Mesenchymal stem cell (in vitro differentiated cells and primary cell): ENCODE measurements at regions not wholly inside any gene's neighbourhood (a gene's known extent, or its start where the extent isn't known, plus 50 kb on each side); places are given as distances from the start of the nearest gene placed in this dataset.
A peak's percentile ranks its signal among the peaks of the same experiment; 100 is the strongest.

Source experiments
- DNase-seq: peaks from one replicate; pipeline ENCODE4 v3.0.0-alpha.2; 2013
- H2AFZ ChIP-seq: one replicate; pipeline ENCODE4 v1.6.1; 2013; ENCODE audit warnings: low read depth, mild to moderate bottlenecking, control low read depth, inconsistent platforms, low read length, moderate library complexity
- H2AK5ac ChIP-seq: 2 replicates; pipeline ENCODE4 v1.6.1; 2013; ENCODE audit warnings: low read length, moderate library complexity, mild to moderate bottlenecking, inconsistent platforms; ENCODE audit not compliant: severe bottlenecking
- H2BK120ac ChIP-seq: one replicate; pipeline ENCODE4 v1.6.1; 2013; ENCODE audit warnings: low read depth, mild to moderate bottlenecking, inconsistent platforms, low read length, moderate library complexity
- H2BK12ac ChIP-seq, 2 experiments: one replicate each; pipeline ENCODE4 v1.6.1; 2013; ENCODE audit warnings: inconsistent platforms in 2 of 2, low read length in 2 of 2, mild to moderate bottlenecking in 2 of 2, moderate library complexity in 2 of 2, control low read depth in 1 of 2
- H2BK15ac ChIP-seq: one replicate; pipeline ENCODE4 v1.6.1; 2013; ENCODE audit warnings: mild to moderate bottlenecking, low read depth, inconsistent platforms; ENCODE audit not compliant: poor library complexity, severe bottlenecking
- H2BK5ac ChIP-seq: 2 replicates; pipeline ENCODE4 v1.6.1; 2013; ENCODE audit warnings: low read depth, mild to moderate bottlenecking, low read length, control low read depth, inconsistent platforms; ENCODE audit not compliant: poor library complexity, severe bottlenecking
- H3K14ac ChIP-seq, 2 experiments: one replicate each; pipeline ENCODE4 v1.6.1; 2013; ENCODE audit warnings: inconsistent platforms in 2 of 2, low read length in 2 of 2, control low read depth in 1 of 2, mild to moderate bottlenecking in 1 of 2, moderate library complexity in 1 of 2
- H3K18ac ChIP-seq, 2 experiments: one replicate each; pipeline ENCODE4 v1.6.1; 2013; ENCODE audit warnings: inconsistent platforms in 2 of 2, low read length in 2 of 2, control low read depth in 1 of 2, low read depth in 1 of 2, mild to moderate bottlenecking in 1 of 2
- H3K23ac ChIP-seq, 2 experiments: one replicate each; pipeline ENCODE4 v1.6.1; 2013; ENCODE audit warnings: inconsistent platforms in 2 of 2, low read length in 2 of 2, mild to moderate bottlenecking in 2 of 2, moderate library complexity in 2 of 2, control low read depth in 1 of 2
- H3K27ac ChIP-seq: 2 replicates; pipeline ENCODE4 v1.5.1; 2013; ENCODE audit warnings: mild to moderate bottlenecking, moderate library complexity, low read length, control low read depth, inconsistent platforms; ENCODE audit not compliant: poor library complexity, severe bottlenecking
- H3K27me3 ChIP-seq, 2 experiments: 2 replicates each; pipeline versions ENCODE4 v1.6.1 to v1.7.0; 2013; ENCODE audit warnings: low read length in 2 of 2, mild to moderate bottlenecking in 2 of 2, moderate library complexity in 2 of 2, control low read depth in 1 of 2, inconsistent platforms in 1 of 2; ENCODE audit not compliant: control insufficient read depth in 1 of 2, insufficient read depth in 1 of 2
- H3K36me3 ChIP-seq, 2 experiments: 2 replicates each; pipeline versions ENCODE4 v1.6.1 to v1.7.0; 2013; ENCODE audit warnings: low read length in 2 of 2, control low read depth in 1 of 2, inconsistent platforms in 1 of 2, low read depth in 1 of 2, mild to moderate bottlenecking in 1 of 2; ENCODE audit not compliant: insufficient read depth in 2 of 2, control insufficient read depth in 1 of 2
- H3K4ac ChIP-seq, 2 experiments: one replicate each; pipeline ENCODE4 v1.6.1; 2013; ENCODE audit warnings: inconsistent platforms in 2 of 2, low read length in 2 of 2, mild to moderate bottlenecking in 2 of 2, moderate library complexity in 2 of 2, control low read depth in 1 of 2, low read depth in 1 of 2
- H3K4me1 ChIP-seq: 2 replicates; pipeline ENCODE4 v1.6.1; 2013; ENCODE audit warnings: low read depth, low read length, control low read depth; ENCODE audit not compliant: control insufficient read depth, insufficient read depth
- H3K4me2 ChIP-seq: 2 replicates; pipeline ENCODE4 v1.6.1; 2013; ENCODE audit warnings: low read length, mild to moderate bottlenecking, inconsistent platforms; ENCODE audit not compliant: poor library complexity, severe bottlenecking
- H3K4me3 ChIP-seq, 2 experiments: 2 replicates each; pipeline versions ENCODE4 v1.5.1 to v1.7.0; 2013; ENCODE audit warnings: low read length in 2 of 2, mild to moderate bottlenecking in 2 of 2, control low read depth in 1 of 2, low read depth in 1 of 2; ENCODE audit not compliant: insufficient read depth in 1 of 2
- H3K79me1 ChIP-seq: replicated peaks from 2 replicates; pipeline ENCODE4 v1.6.1; 2013; ENCODE audit warnings: mild to moderate bottlenecking, control low read depth, low read length, inconsistent platforms; ENCODE audit not compliant: poor library complexity, severe bottlenecking
- H3K9ac ChIP-seq: 2 replicates; pipeline ENCODE4 v1.7.0; 2013; ENCODE audit warnings: mild to moderate bottlenecking, low read length, moderate library complexity
- H3K9me3 ChIP-seq: 2 replicates; pipeline ENCODE4 v1.7.0; 2013; ENCODE audit warnings: mild to moderate bottlenecking, low read length; ENCODE audit not compliant: control insufficient read depth
- H4K8ac ChIP-seq: one replicate; pipeline ENCODE4 v1.6.1; 2013; ENCODE audit warnings: inconsistent platforms, mild to moderate bottlenecking, low read length, moderate library complexity
- H4K91ac ChIP-seq: one replicate; pipeline ENCODE4 v1.6.1; 2013; ENCODE audit warnings: mild to moderate bottlenecking, low read length, inconsistent platforms
- WGBS: methylation state at CpG from one replicate; pipeline ENCODE4 v1.1.7; 2013; ENCODE audit warnings: mixed read lengths; 5-methylcytosine and 5-hydroxymethylcytosine counted together

- Histone ChIP-seq H3K36me3 (no peaks in the 10 kb centered on the region), H3K4me1 (no peaks in the 10 kb centered on the region), H3K27ac (no peak overlapping the region), H3K4ac (no peak overlapping the region), H2BK120ac (no peak overlapping the region), H3K79me1 (no peaks in the 10 kb centered on the region), H2AK5ac (no peak overlapping the region), H3K23ac (no peak overlapping the region), H3K9ac (no peak overlapping the region), H3K14ac (no peak overlapping the region), H3K9me3 (peaks cover 13% of the 10 kb centered on the region), H2AFZ (no peak overlapping the region), H2BK5ac (no peak overlapping the region), H3K27me3 (no peaks in the 10 kb centered on the region), H3K4me3 (no peak overlapping the region), H3K18ac (no peak overlapping the region), H2BK15ac (no peak overlapping the region), H2BK12ac (no peak overlapping the region), H4K91ac (no peak overlapping the region), H4K8ac (no peak overlapping the region), H3K4me2 (no peak overlapping the region)
- 44% methylated on average over 1 of the region's 2 CpGs for WGBS
- peak; percentile 31 for DNase-seq
Measured at GRCh38 chr10:20492447-20492846, 404.7 kb downstream of the NEBL start.

DNA sequence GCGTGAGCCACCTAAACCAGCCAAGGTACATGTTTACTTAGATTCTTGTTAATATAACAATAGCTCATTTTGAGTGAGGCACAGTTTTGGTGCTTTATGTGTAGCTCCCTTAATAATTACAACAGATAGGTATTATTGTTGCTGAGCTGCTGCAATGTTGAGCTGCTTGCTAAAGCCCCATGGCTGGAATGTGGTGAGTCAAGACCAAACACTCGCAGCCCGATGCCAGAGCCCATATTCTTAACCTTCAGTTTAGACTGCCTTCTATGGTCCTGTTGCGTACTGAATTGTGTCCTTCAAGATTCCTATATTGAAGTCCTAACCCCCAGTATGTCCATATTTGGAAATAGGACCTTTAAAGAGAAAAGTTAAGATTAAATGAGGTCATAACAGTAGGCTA is 407.1 kb downstream of the NEBL start:
- H2AK5ac ChIP-seq = no peak overlapping the region
- H3K27me3 ChIP-seq = no peaks in the 10 kb centered on the region
- no peak overlapping the region for H3K4me2 ChIP-seq
- peak; percentile 22 for DNase-seq
- no peak overlapping the region for H3K4ac ChIP-seq
- no peak overlapping the region for H3K27ac ChIP-seq
- no peak overlapping the region for H2BK5ac ChIP-seq
- no peak overlapping the region for H2BK12ac ChIP-seq
- no peak overlapping the region for H3K23ac ChIP-seq
- WGBS = 58% methylated on average over 2 of the region's 4 CpGs
- no peaks in the 10 kb centered on the region for H3K4me1 ChIP-seq
- H3K14ac ChIP-seq = no peak overlapping the region
- no peak overlapping the region for H2BK15ac ChIP-seq
- no peak overlapping the region for H4K91ac ChIP-seq
- H2AFZ ChIP-seq = no peak overlapping the region
- H2BK120ac ChIP-seq = no peak overlapping the region
- H3K9ac ChIP-seq = no peak overlapping the region
- H3K36me3 ChIP-seq = no peaks in the 10 kb centered on the region
- H4K8ac ChIP-seq = no peak overlapping the region
- no peaks in the 10 kb centered on the region for H3K79me1 ChIP-seq
- peaks cover 13% of the 10 kb centered on the region for H3K9me3 ChIP-seq
- no peak overlapping the region for H3K4me3 ChIP-seq
- no peak overlapping the region for H3K18ac ChIP-seq

DNA sequence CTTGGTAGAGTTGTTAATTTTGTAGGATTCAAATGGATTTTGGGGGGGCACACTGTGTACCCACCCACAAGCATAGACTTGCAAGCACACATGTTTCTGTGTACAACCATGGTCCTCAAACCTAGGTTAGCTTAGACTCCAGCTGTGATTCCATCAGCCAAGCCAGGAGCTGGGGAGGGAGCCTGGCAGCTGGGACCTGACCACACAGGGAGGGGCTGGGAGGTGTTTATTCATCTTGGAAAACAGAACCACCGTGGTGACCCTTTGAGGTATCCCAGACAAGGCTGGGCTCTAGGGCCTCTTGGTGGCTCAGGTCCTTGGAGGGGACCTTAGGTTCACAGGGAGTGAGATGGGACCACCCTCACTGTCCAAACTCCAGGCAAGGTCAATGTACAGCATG is 410.3 kb downstream of the NEBL start:
- Histone ChIP-seq H3K4ac (no peak overlapping the region), H3K4me2 (no peak overlapping the region), H4K91ac (no peak overlapping the region), H4K8ac (no peak overlapping the region), H3K27ac (no peak overlapping the region), H3K4me1 (no peaks in the 10 kb centered on the region), H2BK12ac (no peak overlapping the region), H2BK5ac (no peak overlapping the region), H3K14ac (no peak overlapping the region), H2BK15ac (no peak overlapping the region), H2AK5ac (no peak overlapping the region), H3K18ac (no peak overlapping the region), H3K79me1 (no peaks in the 10 kb centered on the region), H2AFZ (no peak overlapping the region), H2BK120ac (no peak overlapping the region), H3K4me3 (no peak overlapping the region), H3K27me3 (no peaks in the 10 kb centered on the region), H3K9me3 (peaks cover 4% of the 10 kb centered on the region), H3K36me3 (no peaks in the 10 kb centered on the region), H3K9ac (no peak overlapping the region), H3K23ac (no peak overlapping the region)
- DNase-seq = no peak
- WGBS = 50% methylated on average over 1 of the region's 1 CpG

GRCh38 chr10:20485554-20485953 is 411.6 kb downstream of the NEBL start:
- Histone ChIP-seq H3K14ac (no peak overlapping the region), H3K9me3 (peaks cover 7% of the 10 kb centered on the region)

More at GRCh38 chr10:20485554-20485953, 411.6 kb downstream of the NEBL start:
- Histone ChIP-seq H3K4me2 (no peak overlapping the region), H3K79me1 (no peaks in the 10 kb centered on the region), H2AFZ (no peak overlapping the region), H4K91ac (no peak overlapping the region), H2BK5ac (no peak overlapping the region), H2BK15ac (no peak overlapping the region), H3K4ac (no peak overlapping the region), H3K18ac (no peak overlapping the region), H3K27me3 (no peaks in the 10 kb centered on the region), H4K8ac (no peak overlapping the region), H2BK120ac (no peak overlapping the region), H3K4me1 (no peaks in the 10 kb centered on the region), H3K9ac (no peak overlapping the region), H3K4me3 (no peak overlapping the region), H3K36me3 (no peaks in the 10 kb centered on the region), H2BK12ac (no peak overlapping the region), H3K23ac (no peak overlapping the region), H2AK5ac (no peak overlapping the region), H3K27ac (no peak overlapping the region)
- 89% methylated on average over 2 of the region's 3 CpGs for WGBS
- DNase-seq = no peak
